ENCODE measurements at regions not wholly inside any gene's neighbourhood (a gene's known extent, or its start where the extent isn't known, plus 50 kb on each side); places are given as distances from the start of the nearest gene placed in this dataset.

DNA sequence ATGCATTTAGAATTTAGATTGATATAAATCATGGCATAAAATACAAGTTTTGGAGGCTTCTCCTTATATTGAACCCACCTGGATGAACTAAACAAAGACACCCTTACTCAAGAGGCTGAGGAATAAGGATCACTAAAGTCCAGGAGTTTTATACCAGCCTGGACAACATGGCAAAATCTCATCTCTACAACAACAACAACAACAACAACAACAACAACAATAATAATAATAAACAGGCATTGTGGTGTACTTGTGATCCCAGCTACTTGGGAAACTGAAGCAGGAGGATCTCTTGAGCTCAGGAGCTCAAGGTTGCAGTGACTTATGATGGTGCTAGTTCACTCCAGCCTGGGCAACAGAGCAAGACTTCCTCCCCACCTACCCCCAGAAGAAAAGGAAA lies 558.0 kb downstream of the TOX3 start:
- no peak for TF ChIP-seq GATA3 (IDR thresholded peaks at IDR 0.05; ENCODE audit: low read depth, low read length)
- no peak for TF ChIP-seq GATA2 (IDR thresholded peaks at IDR 0.05; ENCODE audit: low read depth, low read length)

DNA sequence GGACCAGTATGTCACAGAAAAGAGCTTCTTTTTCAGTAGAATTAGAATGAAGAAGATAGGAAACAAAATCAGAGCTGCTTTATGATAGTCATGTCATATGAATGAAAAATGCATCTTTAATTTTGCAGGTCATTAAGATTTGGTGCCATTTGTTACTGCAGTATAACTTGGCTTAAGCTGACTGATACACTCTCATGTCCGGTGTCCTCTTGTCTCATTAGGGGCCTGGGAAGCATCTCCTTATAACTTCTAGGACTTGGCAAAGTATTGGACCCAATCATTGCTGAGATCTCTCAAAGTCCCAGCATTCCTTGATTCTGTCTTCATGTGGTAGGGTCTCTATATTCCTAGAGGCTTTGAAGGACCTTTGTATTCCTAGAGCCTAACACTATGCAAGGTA lies 559.4 kb downstream of the TOX3 start:
- no peak for TF ChIP-seq GATA2 (IDR thresholded peaks at IDR 0.05; ENCODE audit: low read depth, low read length)

DNA sequence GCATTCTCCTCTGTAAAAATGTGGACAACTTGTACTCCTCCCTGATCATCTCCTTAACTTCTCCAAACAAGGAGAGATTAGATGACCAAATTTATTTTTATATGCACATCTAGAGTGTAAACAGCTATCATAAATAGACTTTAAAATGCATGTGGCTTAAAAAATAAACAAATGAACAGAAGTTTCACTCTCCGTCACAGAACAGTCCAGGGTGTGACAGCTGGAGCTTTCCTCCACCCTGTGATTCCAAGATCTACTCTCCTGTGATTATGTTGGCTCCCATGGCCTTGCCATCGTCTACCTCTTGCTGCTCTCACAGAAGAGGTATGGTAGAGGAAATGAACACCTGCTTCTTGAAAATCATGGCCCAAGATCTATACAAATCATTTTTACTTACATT lies 560.2 kb downstream of the TOX3 start:
- TF ChIP-seq GATA3 (IDR thresholded peaks at IDR 0.05; ENCODE audit: low read depth, low read length) (no peak), GATA2 (IDR thresholded peaks at IDR 0.05; ENCODE audit: low read depth, low read length) (no peak)

DNA sequence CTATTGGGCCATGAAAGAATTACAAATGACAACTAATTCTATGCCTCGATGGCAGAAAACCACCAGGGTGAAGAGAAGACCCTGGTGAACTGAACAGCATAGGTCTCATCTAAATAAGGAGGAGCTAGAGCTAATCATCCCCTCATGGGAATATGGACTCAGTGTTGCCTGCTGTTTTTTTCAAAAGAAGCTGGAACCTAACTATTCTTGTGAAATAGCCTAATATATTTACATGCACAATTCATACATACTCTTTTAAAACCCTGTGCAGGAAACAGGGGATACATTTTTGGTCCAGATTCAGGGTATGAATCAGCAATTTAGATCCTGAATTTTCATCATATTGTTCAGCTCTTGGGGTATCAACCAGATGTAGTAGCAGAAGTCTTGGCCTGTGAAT lies 560.6 kb downstream of the TOX3 start:
- TF ChIP-seq GATA2 (IDR thresholded peaks at IDR 0.05; ENCODE audit: low read depth, low read length) (no peak), GATA3 (IDR thresholded peaks at IDR 0.05; ENCODE audit: low read depth, low read length) (no peak)

DNA sequence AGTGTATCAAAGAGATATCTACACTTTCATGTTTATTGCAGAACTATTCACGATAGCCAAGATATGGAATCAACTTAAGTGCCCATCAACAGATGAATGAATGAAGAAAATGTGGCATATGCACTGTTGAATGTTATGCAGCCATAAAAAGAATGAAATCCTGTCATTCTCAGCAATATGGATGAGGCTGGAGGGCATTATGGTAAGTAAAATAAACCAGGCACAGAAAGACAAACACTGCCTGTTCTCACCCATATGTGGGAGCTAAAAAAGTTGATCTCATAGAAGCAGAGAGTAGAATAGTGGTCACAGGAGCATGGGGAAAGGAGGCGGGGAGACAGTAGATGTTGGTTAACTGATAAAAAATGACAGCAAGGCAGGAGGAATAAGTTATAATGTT lies 561.8 kb downstream of the TOX3 start:
- no peak for TF ChIP-seq GATA3 (IDR thresholded peaks at IDR 0.05; ENCODE audit: low read depth, low read length)
- no peak for TF ChIP-seq GATA2 (IDR thresholded peaks at IDR 0.05; ENCODE audit: low read depth, low read length)

DNA sequence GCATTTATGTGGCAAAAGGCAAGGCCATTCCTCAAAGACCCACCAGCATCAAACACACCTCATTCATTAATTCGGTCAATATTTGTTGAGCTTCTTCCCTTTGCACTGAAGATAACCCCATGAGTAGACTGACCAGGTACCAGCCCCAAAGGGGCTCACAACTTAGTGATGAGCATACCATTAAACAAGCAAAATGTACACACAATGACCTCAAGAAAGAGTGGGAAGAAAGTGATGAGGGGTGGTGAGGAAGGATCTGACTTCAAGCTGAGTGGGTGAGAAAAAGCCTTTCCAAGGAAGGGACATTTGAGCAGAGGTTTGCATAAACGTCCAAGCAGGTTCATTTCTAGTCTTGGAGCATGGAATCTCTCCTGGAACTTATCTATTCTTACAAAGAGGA lies 562.5 kb downstream of the TOX3 start:
- no peak for TF ChIP-seq GATA3 (IDR thresholded peaks at IDR 0.05; ENCODE audit: low read depth, low read length)

DNA sequence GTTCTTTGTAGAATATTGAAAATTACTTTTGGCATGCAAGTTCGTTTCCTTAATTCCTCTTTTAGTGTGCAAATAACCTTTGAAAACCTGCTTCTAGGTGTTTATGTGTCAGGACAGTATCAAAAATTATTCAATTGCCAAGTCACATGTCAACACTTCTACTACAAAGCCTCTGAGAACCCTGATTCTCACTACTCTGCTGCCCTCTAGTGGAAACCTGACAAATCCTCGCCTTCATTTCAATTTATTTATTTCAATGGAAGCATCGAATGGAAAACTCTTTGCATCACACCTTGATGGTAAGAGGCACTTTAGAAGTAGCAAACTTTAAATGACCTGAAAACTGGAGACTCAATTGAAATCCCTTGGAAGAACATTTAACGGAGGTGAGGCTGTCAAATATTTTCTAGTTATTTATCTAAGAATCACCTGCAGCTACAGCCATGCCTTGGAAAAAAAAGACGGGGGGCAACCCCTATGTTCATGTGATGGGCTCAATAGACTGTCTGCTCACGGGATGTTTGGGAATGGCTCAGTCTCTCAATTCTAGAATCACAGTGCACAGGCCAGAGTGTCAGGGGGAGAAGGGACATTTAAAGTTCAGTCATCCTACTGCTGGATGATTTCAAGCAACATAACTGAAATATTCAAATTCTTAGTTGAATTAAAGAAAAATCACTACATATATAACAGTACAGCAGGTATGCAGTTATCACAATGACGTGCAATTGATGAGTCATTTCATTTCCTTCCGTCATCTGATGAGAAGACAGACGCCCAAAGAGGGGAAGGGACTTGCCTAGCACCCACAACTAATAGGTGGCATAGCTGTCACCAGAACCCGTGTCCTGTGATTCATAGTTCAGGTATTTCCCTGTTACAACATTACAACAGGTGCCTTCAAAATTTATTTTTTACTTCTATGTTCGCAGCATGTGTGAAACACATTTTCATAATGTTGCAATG lies 563.9 kb downstream of the TOX3 start:
- TF ChIP-seq GATA2 (IDR thresholded peaks at IDR 0.05; ENCODE audit: low read depth, low read length), result no peak
- TF ChIP-seq GATA3 (IDR thresholded peaks at IDR 0.05; ENCODE audit: low read depth, low read length), result no peak

DNA sequence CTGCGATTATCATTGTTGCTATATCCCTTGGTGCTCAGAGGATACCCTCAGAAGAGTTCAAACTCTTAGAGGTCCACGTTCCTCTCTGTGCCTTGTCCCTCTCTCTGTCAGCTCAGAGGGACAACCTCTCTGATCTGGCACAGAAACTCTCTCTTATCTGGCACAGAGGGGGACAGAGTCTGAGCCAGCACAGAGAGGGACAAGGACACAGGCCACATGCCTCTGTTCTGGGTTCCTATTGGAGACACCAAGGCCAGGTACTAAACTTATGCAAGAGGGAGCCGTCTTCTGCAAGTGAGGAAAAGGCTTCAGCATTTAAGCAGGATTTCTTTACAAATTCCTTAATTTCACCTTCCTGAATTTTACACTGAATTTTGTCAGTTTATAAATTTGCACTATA lies 565.2 kb downstream of the TOX3 start:
- TF ChIP-seq GATA3 (IDR thresholded peaks at IDR 0.05; ENCODE audit: low read depth, low read length), result no peak
- TF ChIP-seq GATA2 (IDR thresholded peaks at IDR 0.05; ENCODE audit: low read depth, low read length), result no peak

DNA sequence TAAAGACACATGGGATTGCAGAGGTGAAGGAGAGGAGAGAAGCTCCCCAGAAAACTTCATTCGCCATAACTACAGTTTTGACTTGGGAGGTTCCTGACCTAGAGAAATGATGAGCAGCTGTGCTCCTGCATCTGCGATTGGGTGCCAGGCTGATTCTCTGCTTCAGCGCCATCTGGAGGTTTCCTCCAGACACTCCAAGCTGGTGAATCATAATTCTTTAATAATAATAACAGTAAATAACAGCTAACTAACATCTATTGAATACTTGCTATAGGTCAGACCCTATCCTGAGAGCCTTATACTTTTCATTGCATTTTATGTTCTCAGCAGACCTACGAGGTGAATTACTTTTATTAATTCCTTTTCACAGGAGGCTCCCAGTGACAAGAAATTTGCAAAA lies 575.8 kb downstream of the TOX3 start:
- TF ChIP-seq GATA2 (IDR thresholded peaks at IDR 0.05; ENCODE audit: low read depth, low read length), result no peak
- no peak for TF ChIP-seq GATA3 (IDR thresholded peaks at IDR 0.05; ENCODE audit: low read depth, low read length)

DNA sequence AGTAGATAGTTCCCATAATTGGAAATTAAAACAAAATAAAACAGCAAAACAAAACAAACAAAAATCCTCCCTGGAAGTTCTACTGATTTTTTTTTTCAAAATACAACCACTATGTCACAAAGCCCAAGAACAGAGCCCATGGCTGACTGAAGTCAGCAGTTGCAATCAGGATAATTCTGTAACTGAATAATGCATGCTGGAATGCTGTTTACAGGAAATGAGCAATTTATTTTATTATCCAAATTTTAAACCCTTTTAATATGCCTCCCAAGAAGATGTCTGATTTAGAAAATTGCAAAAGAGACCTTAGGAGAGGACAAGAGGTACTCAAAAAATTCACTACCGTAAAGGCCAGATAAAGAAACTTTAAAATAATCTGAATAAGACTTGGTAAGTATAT lies 578.2 kb downstream of the TOX3 start:
- TF ChIP-seq GATA3 (IDR thresholded peaks at IDR 0.05; ENCODE audit: low read depth, low read length), result no peak
- TF ChIP-seq GATA2 (IDR thresholded peaks at IDR 0.05; ENCODE audit: low read depth, low read length), result no peak

DNA sequence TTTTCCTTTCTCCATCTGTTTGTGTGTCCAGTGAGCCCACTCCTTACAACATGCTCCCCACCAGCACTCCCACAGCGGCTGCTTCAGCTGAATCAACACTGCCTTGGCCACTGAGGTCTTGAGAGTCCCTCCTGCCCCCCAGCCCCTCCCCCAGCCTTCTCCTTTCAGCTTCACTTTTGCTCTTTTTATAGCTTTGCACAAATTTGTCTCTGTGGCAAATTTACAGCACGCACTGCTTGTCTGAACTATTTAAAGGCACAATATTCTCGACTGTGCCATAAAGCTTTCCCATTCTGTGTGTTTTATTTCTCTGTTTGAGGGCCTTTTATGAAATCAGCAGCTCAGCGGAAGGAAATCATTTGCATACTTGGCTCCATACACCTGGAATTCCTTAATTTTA lies 579.3 kb downstream of the TOX3 start:
- TF ChIP-seq GATA3 (IDR thresholded peaks at IDR 0.05; ENCODE audit: low read depth, low read length), result no peak
- TF ChIP-seq GATA2 (IDR thresholded peaks at IDR 0.05; ENCODE audit: low read depth, low read length), result no peak

DNA sequence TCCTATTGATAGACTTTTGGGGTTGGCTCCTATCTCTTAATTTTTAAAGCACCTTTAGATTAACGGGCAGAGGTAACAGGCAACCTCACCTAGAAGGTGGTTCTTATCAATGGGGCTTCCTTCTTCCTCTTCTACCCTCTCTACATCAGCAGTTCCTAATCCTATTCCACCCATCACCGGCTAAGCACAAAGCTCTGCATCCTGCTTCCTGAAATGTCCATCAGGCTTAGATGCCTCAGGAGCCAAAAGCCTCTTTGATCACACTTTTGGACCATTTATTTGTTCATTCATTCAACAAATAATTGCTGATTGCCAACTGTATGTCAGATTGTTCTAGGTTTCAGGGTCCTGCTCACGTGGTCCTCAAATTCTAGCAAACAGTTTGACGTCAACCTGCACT lies 586.0 kb downstream of the TOX3 start:
- TF ChIP-seq GATA3 (IDR thresholded peaks at IDR 0.05; ENCODE audit: low read depth, low read length) (no peak), GATA2 (IDR thresholded peaks at IDR 0.05; ENCODE audit: low read depth, low read length) (no peak)

DNA sequence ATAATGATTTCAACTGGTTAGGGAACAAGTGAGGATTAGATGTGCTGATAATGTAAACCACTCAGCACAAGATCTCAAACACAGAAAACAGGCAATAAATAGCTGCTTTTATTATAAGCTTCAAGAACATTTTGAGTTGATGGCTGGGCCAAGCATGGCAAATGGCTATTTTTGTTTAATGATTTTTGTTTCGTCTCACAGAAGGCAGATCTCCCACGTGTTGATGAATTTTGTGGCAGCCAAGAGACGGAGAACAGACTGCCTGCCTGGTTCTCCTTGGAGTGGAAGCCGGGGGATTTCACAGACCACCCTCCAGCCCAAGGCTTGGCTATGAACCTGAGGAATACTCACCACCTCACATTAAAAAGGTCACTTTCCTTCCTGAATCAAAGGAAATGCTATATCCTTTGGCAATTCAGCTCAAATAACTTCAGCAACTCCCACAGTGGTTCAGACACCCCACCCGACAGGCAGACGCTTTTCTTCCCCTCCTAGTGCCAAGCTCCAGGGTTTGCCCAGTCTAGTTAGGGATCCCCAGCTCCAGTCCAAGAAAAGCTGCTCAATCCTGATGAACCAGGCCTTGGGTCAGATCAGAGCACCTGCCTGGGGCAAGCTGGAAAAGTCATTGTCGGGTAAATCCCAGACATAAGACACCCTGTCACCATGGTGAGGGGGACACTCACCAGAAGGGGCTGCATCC lies 593.5 kb downstream of the TOX3 start:
- TF ChIP-seq GATA3 (IDR thresholded peaks at IDR 0.05; ENCODE audit: low read depth, low read length) (0 out of 2 replicates have a peak, but pooled peaks have one; percentile 16), GATA2 (IDR thresholded peaks at IDR 0.05; ENCODE audit: low read depth, low read length) (no peak; the same call in 1 of the 2 replicates)

DNA sequence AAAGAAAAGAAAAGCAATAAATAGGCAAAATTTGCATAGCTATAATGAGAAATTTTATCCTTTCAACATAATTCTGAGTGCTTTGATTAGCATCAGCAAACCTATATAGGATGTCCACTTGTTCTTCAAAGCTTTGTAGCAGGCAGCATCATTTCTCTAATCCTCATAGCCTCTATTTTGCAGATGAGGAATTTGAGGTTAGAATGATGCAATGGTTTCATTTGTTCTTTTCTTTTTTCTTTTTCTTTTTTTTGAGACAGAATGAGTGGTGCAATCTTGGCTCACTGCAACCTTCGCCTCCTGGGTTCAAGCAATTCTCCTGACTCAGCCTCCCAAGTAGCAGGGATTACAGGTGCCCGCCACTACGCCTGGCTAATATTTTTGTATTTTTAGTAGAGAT lies 594.4 kb downstream of the TOX3 start:
- TF ChIP-seq GATA3 (IDR thresholded peaks at IDR 0.05; ENCODE audit: low read depth, low read length), result no peak
- TF ChIP-seq GATA2 (IDR thresholded peaks at IDR 0.05; ENCODE audit: low read depth, low read length), result no peak

Measured in SH-SY5Y (cell line).